ENCODE measurements at regions not wholly inside any gene's neighbourhood (a gene's known extent, or its start where the extent isn't known, plus 50 kb on each side); places are given as distances from the start of the nearest gene placed in this dataset.

DNA sequence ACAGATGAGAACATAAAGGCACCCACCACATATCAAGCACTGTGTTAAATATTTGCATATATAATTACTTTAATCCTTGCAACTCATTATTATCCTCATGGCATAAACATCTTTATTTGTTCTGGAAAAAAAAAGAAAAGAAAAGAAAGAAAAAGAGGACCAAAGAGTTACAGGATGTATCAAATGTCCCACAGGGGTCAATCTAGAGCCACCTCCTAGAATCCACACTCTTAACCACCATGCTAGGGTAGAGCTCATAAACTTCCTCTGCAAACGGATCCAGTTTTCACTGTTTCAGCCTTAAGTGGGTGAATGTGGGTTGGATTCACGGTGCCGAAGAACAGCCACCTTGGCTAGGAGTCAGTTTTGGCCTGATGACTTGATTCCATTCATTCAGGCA, 171.1 kb upstream of the PPARGC1A start:
- no peak overlapping the region for H3K27ac Mint-ChIP-seq
- DNase-seq (no peak), ATAC-seq (no peak)
- no peaks in the 10 kb centered on the region for H3K4me1 Mint-ChIP-seq
- H3K27me3 Mint-ChIP-seq: no peaks in the 10 kb centered on the region
- H3K9me3 Mint-ChIP-seq: peaks cover 5 to 23% of the 10 kb centered on the region in 2 donors
- no peak overlapping the region for H3K4me3 Mint-ChIP-seq

DNA sequence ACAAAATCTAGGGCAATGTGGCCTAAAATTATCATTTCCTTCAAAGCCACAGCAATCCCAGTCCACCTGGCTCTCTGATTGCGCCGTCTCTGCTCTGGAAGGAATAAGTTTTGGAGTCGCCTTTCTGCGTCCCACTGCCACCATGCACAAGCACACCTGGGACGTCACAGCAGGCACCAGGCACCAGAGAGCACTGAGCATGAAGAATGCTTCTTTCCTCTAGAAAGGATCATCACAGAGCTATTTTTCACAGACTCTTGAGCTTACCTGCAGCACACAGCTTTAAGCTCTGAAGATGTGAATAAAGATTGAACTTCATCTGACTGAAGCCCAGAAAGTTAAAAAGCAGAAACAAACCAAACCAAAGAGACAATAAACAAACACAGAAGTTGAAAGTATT, 170.0 kb upstream of the PPARGC1A start:
- H3K27me3 Mint-ChIP-seq: no peaks in the 10 kb centered on the region
- ATAC-seq (no peak), DNase-seq (no peak)

DNA sequence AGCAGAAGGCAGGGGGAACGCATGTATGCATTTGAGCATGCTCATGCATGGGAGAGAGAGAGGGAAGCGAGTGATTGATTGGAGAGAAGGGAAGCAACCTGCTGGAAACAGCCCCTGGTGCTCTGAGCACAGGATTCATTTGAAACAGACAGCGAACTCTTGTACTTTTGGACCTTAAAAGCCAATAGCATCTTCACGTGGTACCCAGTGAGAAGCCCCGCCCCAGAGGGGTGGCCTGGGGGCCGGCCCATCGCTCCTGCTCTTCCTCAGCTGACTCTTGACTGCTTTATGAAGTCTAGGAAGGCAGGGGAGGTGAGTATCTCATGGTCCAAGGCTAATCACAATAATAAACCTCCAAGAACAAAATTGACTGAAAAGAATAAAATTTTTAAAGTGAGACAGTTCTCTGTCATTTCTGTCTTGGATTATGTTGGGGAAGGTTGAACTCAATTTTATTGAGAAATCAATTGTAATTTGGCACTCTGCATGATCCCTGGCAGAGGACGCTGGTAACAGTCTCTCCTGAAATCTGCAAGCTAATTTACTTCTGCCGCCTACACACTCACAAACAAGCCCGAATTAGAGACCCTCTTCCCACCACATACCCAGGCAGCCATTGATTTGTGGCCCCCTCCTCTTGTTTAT, 168.2 kb upstream of the PPARGC1A start:
- no peak for ATAC-seq
- Mint-ChIP-seq H3K9me3 (peaks cover 5 to 14% of the 10 kb centered on the region in 2 donors), H3K27me3 (no peaks in the 10 kb centered on the region), H3K4me1 (no peaks in the 10 kb centered on the region), H3K27ac (no peak overlapping the region), H3K4me3 (no peak overlapping the region)
- DNase-seq: no peak

More for the DNA sequence above, 170.0 kb upstream of the PPARGC1A start:
- Mint-ChIP-seq H3K27ac (no peak overlapping the region), H3K9me3 (peaks cover 5 to 23% of the 10 kb centered on the region in 2 donors), H3K4me3 (no peak overlapping the region), H3K4me1 (no peaks in the 10 kb centered on the region)

DNA sequence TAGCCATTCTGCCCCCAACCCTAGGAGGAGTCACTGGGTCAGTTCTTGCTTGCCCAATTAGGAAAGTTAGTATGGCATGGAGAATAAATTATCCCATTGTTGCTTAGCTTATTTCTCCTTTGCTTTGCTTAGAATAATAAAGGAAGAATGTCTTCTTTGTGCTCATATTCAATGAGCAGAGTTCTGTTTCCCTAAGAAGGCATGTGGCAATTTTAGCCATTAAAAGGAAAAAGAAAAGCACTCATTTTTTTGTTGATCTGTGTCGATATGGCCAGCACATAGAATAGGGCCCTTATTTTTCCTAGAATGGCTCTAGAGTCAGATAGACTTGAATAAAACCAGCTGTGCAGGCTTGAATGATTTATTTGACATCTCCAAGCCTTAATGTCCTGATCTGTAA, 166.4 kb upstream of the PPARGC1A start:
- ATAC-seq (no peak), DNase-seq (no peak)
- Mint-ChIP-seq H3K4me3 (no peak overlapping the region), H3K9me3 (peaks cover 5 to 14% of the 10 kb centered on the region in 2 donors), H3K27ac (no peak overlapping the region), H3K27me3 (no peaks in the 10 kb centered on the region), H3K4me1 (no peaks in the 10 kb centered on the region)

DNA sequence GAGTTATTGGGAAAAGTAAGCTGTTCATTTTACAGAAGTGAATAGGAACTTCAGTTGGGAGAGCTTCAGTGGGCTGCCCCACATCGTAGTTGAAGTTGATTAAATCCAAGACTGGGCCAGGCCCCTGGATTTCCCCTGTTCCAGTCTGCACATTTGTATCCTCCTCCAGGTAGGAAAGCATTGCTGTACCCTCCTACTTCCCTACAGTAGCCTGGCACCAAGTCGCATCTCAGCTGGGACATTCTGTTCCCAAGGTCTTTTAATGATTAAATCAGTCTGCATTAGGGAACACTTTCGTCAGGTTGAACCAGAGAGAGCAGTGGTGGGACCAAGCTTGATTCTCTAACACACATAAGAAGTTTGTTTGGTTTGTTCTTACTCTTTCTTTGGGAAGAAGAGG, 165.8 kb upstream of the PPARGC1A start:
- H3K27me3 Mint-ChIP-seq: no peaks in the 10 kb centered on the region
- no peaks in the 10 kb centered on the region for H3K4me1 Mint-ChIP-seq
- ATAC-seq (no peak), DNase-seq (no peak)
- H3K4me3 Mint-ChIP-seq: no peak overlapping the region
- peaks cover 5 to 14% of the 10 kb centered on the region in 2 donors for H3K9me3 Mint-ChIP-seq
- H3K27ac Mint-ChIP-seq: no peak overlapping the region

DNA sequence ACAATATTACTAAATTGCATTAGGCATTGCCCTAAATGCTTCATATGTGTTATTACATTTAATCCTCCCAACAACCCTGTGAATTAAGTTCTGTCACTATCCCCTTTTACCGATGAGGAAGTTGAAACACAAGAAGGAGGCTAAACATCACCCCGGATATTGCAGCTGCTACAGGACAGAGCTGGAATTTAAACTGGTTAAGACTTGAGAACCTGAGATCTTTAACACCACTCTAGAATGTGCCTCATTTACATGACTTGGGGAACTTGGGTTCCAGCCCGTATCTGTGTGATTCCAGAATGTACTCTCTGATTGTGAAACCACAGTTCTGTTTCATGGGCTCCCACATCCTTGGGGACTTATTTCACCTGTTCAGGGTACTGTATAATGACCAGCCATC, 165.1 kb upstream of the PPARGC1A start:
- peaks cover 5 to 14% of the 10 kb centered on the region in 2 donors for H3K9me3 Mint-ChIP-seq
- H3K27me3 Mint-ChIP-seq: no peaks in the 10 kb centered on the region
- no peak overlapping the region for H3K27ac Mint-ChIP-seq
- H3K4me1 Mint-ChIP-seq: no peaks in the 10 kb centered on the region
- DNase-seq (no peak), ATAC-seq (no peak)
- no peak overlapping the region for H3K4me3 Mint-ChIP-seq

DNA sequence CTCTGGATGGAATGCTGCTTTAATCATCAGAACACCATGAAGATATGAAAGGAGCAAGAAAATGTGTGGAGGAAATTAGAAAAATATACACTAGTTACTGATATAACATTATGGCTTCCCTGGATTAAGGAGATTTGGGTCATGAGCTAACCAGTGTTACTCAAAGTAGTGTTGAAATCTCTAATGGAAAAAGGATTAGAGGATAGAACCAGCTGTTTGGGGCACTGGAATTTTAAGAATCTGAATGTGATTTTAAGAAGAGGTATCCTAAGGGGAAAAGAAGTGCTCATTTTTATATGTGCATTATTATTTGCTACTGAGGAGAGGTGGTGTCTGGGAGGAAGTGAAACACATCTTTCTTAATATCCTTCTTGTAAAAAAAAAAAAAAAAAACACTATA, 164.1 kb upstream of the PPARGC1A start:
- ATAC-seq (no peak), DNase-seq (no peak)
- H3K4me1 Mint-ChIP-seq: no peaks in the 10 kb centered on the region
- no peak overlapping the region for H3K4me3 Mint-ChIP-seq
- H3K9me3 Mint-ChIP-seq: peaks cover 5 to 7% of the 10 kb centered on the region in 2 donors
- H3K27me3 Mint-ChIP-seq: no peaks in the 10 kb centered on the region
- no peak overlapping the region for H3K27ac Mint-ChIP-seq

DNA sequence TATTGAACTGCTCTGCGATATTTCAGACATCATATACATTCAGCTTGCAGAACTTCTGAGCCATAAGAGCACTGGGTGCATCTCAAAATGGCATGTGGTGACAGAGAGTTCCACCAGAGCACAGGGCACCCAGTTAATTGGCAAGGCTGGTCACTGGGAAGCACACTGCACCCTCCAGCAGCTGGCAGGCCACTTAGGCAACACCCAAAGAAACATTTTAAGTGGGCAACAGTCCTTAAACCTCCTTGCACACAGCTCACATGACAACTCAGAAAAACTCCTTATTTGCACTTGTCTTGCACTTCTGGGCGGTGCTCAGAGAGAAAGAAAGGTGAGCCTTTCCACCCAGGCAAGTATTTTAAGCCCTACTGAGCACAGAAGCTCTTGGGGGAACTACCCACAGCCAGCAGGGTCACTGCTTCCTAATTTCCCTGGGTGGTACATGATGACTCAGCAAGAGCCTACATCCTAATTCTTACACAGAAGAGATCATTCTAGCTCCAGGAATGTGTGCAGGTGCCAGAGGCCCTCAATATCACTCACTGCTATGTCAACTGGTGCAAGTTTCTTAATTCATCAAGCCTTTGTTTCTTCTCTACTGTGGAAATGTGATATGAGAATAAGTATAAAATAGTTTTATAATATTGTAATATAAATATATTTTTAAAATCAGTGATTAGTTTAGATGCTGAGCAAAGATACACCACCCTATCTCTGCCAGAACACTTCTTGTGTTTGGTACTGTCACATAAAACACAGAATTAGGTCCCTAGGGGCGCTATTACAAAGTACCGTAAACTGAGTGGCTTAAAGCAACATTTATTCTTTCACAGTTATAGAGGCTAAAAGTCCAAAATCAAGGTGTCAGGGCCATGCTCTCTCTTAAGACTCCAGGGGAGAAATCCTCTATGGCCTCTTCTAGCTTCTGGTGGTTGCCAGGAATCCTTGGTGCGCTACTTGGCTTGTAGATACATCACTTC, 155.1 kb upstream of the PPARGC1A start:
- Mint-ChIP-seq H3K4me1 (no peaks in the 10 kb centered on the region), H3K27me3 (no peaks in the 10 kb centered on the region), H3K9me3 (no peaks in the 10 kb centered on the region), H3K4me3 (no peak overlapping the region), H3K27ac (no peak overlapping the region)
- DNase-seq: no peak
- no peak for ATAC-seq

DNA sequence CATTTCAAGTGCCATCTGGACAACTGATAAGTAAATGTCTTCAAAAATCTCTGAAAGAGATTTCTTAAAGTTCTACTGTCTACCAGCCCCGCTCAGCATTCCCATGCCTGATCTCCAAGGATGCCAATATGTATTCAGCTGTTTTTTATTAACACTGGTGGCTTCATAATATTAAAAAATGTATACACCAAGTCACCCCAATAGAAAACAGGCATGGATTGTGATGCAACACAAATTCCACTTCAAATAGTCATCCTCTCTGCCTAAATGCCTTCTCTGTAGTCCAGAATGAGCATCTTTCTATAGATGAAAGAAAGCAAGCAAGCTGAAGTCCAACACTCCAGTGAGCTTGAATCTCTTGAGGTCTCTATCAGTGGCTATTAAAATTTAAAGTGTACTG, 152.2 kb upstream of the PPARGC1A start:
- DNase-seq (no peak), ATAC-seq (no peak)
- no peak overlapping the region for H3K27ac Mint-ChIP-seq

DNA sequence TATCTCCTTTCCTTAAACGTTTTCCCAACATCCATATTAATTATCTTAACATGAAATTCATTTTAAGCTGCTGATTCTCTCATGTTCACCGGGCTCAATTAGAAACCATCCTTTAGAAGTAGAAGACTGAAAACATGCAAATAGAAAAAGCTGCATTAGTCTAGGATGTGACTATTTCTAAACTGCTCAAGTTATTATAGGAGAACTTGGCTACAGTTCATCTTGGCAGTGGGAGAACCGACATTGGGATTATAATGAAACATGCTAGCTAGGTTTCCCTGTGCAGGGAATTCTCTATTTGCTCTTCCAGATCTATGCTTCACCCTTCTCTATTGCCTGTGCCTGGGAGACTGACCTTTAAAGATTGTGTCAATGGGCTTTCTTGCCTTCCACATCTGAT, 151.0 kb upstream of the PPARGC1A start:
- H3K27me3 Mint-ChIP-seq: no peaks in the 10 kb centered on the region
- H3K9me3 Mint-ChIP-seq: no peaks in the 10 kb centered on the region

More for the DNA sequence above, 152.2 kb upstream of the PPARGC1A start:
- H3K4me1 Mint-ChIP-seq: no peaks in the 10 kb centered on the region
- no peaks in the 10 kb centered on the region for H3K27me3 Mint-ChIP-seq
- H3K4me3 Mint-ChIP-seq: no peak overlapping the region
- no peaks in the 10 kb centered on the region for H3K9me3 Mint-ChIP-seq

DNA sequence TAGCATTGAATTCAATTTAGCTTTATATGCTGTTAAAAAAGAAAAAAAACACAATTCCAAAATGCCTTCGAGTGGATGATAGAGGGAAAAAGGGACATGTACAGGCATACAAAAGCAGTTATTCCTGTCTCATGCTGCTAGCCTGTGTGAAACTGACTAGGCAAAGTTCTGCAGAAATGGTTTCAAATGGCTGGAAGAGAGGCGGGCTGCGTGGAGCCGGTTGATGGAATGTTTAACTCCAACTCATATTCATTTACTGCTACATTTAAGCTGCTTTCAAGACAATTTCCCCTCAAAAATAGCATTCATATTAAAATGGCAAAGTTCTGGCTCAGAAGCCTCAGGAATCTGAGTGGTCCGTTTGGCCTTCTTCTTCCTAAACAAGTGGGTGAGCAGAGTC, 143.8 kb upstream of the PPARGC1A start:
- Mint-ChIP-seq H3K27me3 (no peaks in the 10 kb centered on the region), H3K9me3 (no peaks in the 10 kb centered on the region), H3K27ac (no peak overlapping the region), H3K4me3 (no peak overlapping the region), H3K4me1 (no peaks in the 10 kb centered on the region)
- ATAC-seq (no peak), DNase-seq (no peak)

More for the DNA sequence above, 151.0 kb upstream of the PPARGC1A start:
- DNase-seq: no peak
- no peak overlapping the region for H3K27ac Mint-ChIP-seq
- no peak overlapping the region for H3K4me3 Mint-ChIP-seq
- ATAC-seq: no peak
- no peaks in the 10 kb centered on the region for H3K4me1 Mint-ChIP-seq

DNA sequence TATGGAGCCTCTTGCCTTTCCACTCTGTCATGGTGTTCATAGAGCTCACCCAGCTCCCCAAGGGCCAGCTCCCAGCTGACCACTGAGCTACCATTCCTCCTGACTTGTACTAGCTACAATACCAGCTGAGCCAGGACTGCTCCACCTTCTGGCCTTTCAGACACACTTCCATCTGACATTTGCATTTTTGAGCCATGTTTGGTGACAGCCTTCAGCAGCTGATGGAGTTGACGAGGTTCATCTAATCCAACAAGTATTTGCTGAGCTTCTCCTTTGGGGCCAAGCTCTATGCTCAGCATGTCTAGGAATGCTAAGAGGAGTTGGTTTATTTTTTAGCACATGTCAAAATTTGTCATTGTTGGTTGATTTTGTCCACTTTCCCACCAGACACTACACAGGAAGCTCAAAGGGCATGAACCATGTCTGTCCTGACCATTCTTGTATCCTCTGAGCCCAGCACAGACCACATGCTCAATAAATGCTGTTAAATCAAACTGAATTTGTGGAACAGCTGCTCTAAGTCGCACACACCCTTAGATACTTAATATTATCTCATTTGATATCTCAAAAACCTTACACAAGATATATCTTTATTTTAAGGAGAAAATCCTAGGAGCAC, 142.6 kb upstream of the PPARGC1A start:
- DNase-seq (no peak), ATAC-seq (no peak)
- Mint-ChIP-seq H3K4me1 (no peaks in the 10 kb centered on the region), H3K9me3 (no peaks in the 10 kb centered on the region), H3K4me3 (no peak overlapping the region), H3K27ac (no peak overlapping the region), H3K27me3 (no peaks in the 10 kb centered on the region)

DNA sequence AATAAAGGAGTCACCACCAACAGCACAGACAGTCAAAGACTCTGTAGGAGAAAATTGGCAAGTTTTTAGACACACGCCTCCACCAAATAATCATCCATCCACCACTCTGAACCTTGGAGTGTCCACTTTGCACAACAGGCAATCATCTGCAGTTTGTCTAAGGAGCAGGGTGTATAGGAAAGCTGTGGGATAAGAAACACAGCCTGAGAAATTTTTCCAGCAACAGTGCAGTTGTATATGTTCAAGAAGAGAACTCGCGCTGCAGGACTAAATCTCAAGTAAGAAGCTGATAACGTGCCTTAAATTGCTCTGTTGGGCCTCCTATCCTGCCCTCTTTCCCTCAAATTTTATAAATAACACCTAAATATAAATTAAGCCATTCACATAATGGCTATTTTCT, 136.7 kb upstream of the PPARGC1A start:
- ATAC-seq (no peak), DNase-seq (no peak)
- Mint-ChIP-seq H3K9me3 (peaks cover 0 to 4% of the 10 kb centered on the region in 2 donors), H3K4me1 (no peaks in the 10 kb centered on the region), H3K27ac (no peak overlapping the region), H3K27me3 (peaks cover 5% of the 10 kb centered on the region), H3K4me3 (no peak overlapping the region)

DNA sequence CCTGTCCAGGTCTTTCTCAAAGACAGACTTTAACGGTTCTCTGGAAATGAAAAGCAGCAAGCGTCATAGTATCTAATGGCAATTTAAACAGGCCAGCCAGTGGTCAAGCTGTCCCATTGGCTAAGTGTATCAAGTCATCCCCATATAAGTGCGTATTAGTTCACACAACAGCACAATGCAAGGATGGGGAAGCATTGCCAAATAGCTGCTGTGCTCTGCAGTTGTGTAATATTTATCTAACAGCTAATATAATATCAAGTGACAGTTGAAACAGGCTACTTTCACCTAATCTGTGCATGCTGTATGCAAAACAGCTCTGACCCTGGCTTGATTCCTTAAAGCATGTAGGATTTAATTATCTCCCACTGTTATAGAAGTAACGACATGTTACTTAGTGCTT, 134.8 kb upstream of the PPARGC1A start:
- peaks cover 5% of the 10 kb centered on the region for H3K27me3 Mint-ChIP-seq
- H3K9me3 Mint-ChIP-seq: peaks cover 0 to 4% of the 10 kb centered on the region in 2 donors
- no peaks in the 10 kb centered on the region for H3K4me1 Mint-ChIP-seq
- no peak overlapping the region for H3K27ac Mint-ChIP-seq
- DNase-seq (no peak), ATAC-seq (no peak)
- no peak overlapping the region for H3K4me3 Mint-ChIP-seq

DNA sequence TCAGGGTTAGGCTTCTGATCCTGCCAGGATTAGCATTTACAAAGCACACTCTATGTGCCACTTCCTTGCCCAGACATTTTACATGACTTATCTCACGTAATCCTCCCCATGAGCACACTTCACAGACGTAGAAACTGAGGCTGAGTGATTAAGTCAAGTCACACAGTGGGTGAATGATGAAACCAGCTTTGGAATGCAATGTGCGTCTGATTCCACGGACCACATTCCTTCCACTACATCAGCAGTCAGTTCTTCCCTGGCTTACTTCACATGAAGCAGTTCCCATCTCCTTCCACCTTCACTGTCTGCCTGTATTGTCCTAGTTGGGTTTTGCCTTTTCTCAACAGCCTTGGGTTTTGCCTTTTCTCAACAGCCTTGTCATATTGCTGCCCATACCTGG, 134.3 kb upstream of the PPARGC1A start:
- no peaks in the 10 kb centered on the region for H3K4me1 Mint-ChIP-seq
- no peak overlapping the region for H3K27ac Mint-ChIP-seq
- DNase-seq: no peak
- H3K4me3 Mint-ChIP-seq: no peak overlapping the region
- H3K27me3 Mint-ChIP-seq: peaks cover 5% of the 10 kb centered on the region
- no peak for ATAC-seq
- H3K9me3 Mint-ChIP-seq: peaks cover 0 to 4% of the 10 kb centered on the region in 2 donors

DNA sequence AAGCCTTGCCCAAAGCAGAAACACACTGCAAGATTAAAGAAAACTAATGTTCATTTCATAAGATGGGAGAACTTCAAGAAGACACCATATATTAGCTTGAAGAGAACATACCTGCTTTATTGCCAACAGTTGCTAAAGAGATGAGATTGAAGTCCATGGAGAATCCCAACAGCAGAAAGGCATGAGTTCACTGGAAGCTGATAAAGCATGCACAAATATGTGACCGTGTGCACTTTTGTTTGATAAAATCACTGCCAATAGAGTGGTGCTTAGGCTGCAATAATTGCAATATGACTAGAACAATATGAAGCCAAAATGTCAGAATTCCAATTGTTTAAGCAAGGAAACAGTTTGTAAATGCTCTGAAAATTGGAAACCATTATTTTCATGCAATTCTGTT, 125.9 kb upstream of the PPARGC1A start:
- DNase-seq (no peak), ATAC-seq (no peak)
- Mint-ChIP-seq H3K4me1 (no peaks in the 10 kb centered on the region), H3K27me3 (no peaks in the 10 kb centered on the region), H3K27ac (no peak overlapping the region), H3K4me3 (no peak overlapping the region), H3K9me3 (peaks cover 0 to 8% of the 10 kb centered on the region in 2 donors)

Data from stimulated activated naive CD8-positive, alpha-beta T cell treated with anti-CD3 and anti-CD28 coated beads, Interleukin-15, amount 100 ng/mL, for 72 hours (primary cell).